HL-60 (cell line): ENCODE measurements at regions not wholly inside any gene's neighbourhood (a gene's known extent, or its start where the extent isn't known, plus 50 kb on each side); places are given as distances from the start of the nearest gene placed in this dataset.

Source experiments
- DNase-seq, 2 experiments: peaks; one replicate each; pipeline ENCODE4 v3.0.0-alpha.2; 2010 to 2020; ENCODE audit warnings: low read depth in 1 of 2, low spot score in 1 of 2
- H3K27ac ChIP-seq: fragments of 250-450 bp; sonication (Bioruptor Pico); replicated peaks from 2 replicates; pipeline ENCODE4 v1.5.1; 2020; ENCODE audit warnings: mild to moderate bottlenecking, moderate library complexity
- H3K27me3 ChIP-seq: fragments of 250-450 bp; sonication (Bioruptor Pico); 2 replicates; pipeline ENCODE4 v1.5.1; 2021; ENCODE audit warnings: mild to moderate bottlenecking, moderate library complexity; ENCODE audit not compliant: insufficient read depth, poor library complexity, severe bottlenecking
- H3K4me3 ChIP-seq: replicated peaks from 2 replicates; pipeline ENCODE4 v1.5.1; 2011; ENCODE audit warnings: mild to moderate bottlenecking, control low read depth, low read length; ENCODE audit not compliant: insufficient read depth
- CTCF ChIP-seq: IDR thresholded peaks from one replicate; pipeline ENCODE4 v1.5.1; 2011; ENCODE audit warnings: low read length, control low read depth, inconsistent platforms; ENCODE audit not compliant: insufficient read depth
- GABPA ChIP-seq: IDR thresholded peaks from 2 replicates; pipeline ENCODE4 v1.6.1; 2012; ENCODE audit warnings: low read depth
- POLR2AphosphoS5 ChIP-seq: IDR thresholded peaks from 2 replicates; pipeline ENCODE4 v1.6.1; 2012; ENCODE audit warnings: low read depth
- REST ChIP-seq: IDR thresholded peaks from 2 replicates; pipeline ENCODE4 v1.6.1; 2012; ENCODE audit warnings: low read depth; ENCODE audit not compliant: insufficient replicate concordance
- SPI1 ChIP-seq: IDR thresholded peaks from 2 replicates; pipeline ENCODE4 v1.6.1; 2012; ENCODE audit warnings: low read depth, mild to moderate bottlenecking, borderline replicate concordance

- Histone ChIP-seq H3K27me3 (no peaks in the 10 kb centered on the region), H3K27ac (no peak overlapping the region), H3K4me3 (no peak overlapping the region)
- no peak for TF ChIP-seq CTCF
- no peak for TF ChIP-seq POLR2AphosphoS5
- TF ChIP-seq REST: no peak
- no peak for TF ChIP-seq GABPA
- no peak for TF ChIP-seq SPI1
- no peak for DNase-seq
These were observed 284.4 kb downstream of the FAM43A start for GRCh38 chr3:194970066-194970465.

GRCh38 chr3:194971009-194971408, 285.3 kb downstream of the FAM43A start:
- no peaks in the 10 kb centered on the region for H3K27me3 ChIP-seq
- TF ChIP-seq POLR2AphosphoS5 (no peak), SPI1 (no peak), CTCF (no peak), GABPA (no peak), REST (no peak)
- H3K4me3 ChIP-seq: no peak overlapping the region
- DNase-seq: no peak
- H3K27ac ChIP-seq: no peak overlapping the region

- TF ChIP-seq REST (no peak), GABPA (no peak), SPI1 (no peak), CTCF (no peak)
- no peak overlapping the region for H3K27ac ChIP-seq
- H3K27me3 ChIP-seq: no peaks in the 10 kb centered on the region
- DNase-seq: no peak
- no peak overlapping the region for H3K4me3 ChIP-seq
These were observed 286.3 kb downstream of the FAM43A start for GRCh38 chr3:194971965-194972364.
